HAP-1 (cell line): ENCODE measurements at regions not wholly inside any gene's neighbourhood (a gene's known extent, or its start where the extent isn't known, plus 50 kb on each side); places are given as distances from the start of the nearest gene placed in this dataset.
"Not testable (repeated sequence)": the region's sequence is repeated elsewhere in the genome, so short reads cannot be mapped to it uniquely, and the experiment has no call there.

Experiments
- DNase-seq, 2 experiments: peaks; one replicate each; pipeline ENCODE4 v3.0.0-alpha.2; 2016 to 2020; ENCODE audit warnings: low spot score in 2 of 2
- H3K27me3 ChIP-seq: fragments of 250-450 bp; sonication (Bioruptor Pico); 2 replicates; pipeline ENCODE4 v1.5.1; 2020; ENCODE audit warnings: low read depth, mild to moderate bottlenecking, moderate library complexity
- H3K36me3 ChIP-seq: fragments of 250-450 bp; sonication (Bioruptor Pico); replicated peaks from 2 replicates; pipeline ENCODE4 v1.5.1; 2020; ENCODE audit warnings: mild to moderate bottlenecking
- H3K4me1 ChIP-seq: fragments of 250-450 bp; sonication (Bioruptor Pico); 2 replicates; pipeline ENCODE4 v1.5.1; 2020; ENCODE audit warnings: mild to moderate bottlenecking
- H3K4me3 ChIP-seq: fragments of 250-450 bp; sonication (Bioruptor Pico); 2 replicates; pipeline ENCODE4 v1.5.1; 2020; ENCODE audit warnings: mild to moderate bottlenecking, moderate library complexity
- H3K9me3 ChIP-seq: fragments of 250-450 bp; sonication (Bioruptor Pico); 2 replicates; pipeline ENCODE4 v1.5.1; 2020; ENCODE audit warnings: mild to moderate bottlenecking, moderate library complexity
- in situ Hi-C: fragments of 300-500 bp; cut with MboI; formaldehyde crosslinking; loops from 3 replicates; pipeline ENCODE4 v1.14.3; 2020; ENCODE audit warnings: low sequenced_read_pairs, inconsistent platforms, mixed read lengths

- Histone ChIP-seq H3K27me3 (no peaks in the 10 kb centered on the region), H3K9me3 (no peaks in the 10 kb centered on the region), H3K4me1 (no peaks in the 10 kb centered on the region), H3K4me3 (no peak overlapping the region), H3K36me3 (no peaks in the 10 kb centered on the region)
- no peak for DNase-seq
- in situ Hi-C loops, result no loop called here
These were observed 138.6 kb downstream of the ARL4A start for GRCh38 chr7:12826079-12826478.

GRCh38 chr7:12827219-12827821 lies 139.9 kb downstream of the ARL4A start:
- DNase-seq, result no peak
- no peaks in the 10 kb centered on the region for H3K4me1 ChIP-seq
- no peaks in the 10 kb centered on the region for H3K27me3 ChIP-seq
- in situ Hi-C loops, result no loop called here
- H3K9me3 ChIP-seq, result no peaks in the 10 kb centered on the region
- H3K36me3 ChIP-seq, result no peaks in the 10 kb centered on the region
- no peak overlapping the region for H3K4me3 ChIP-seq

GRCh38 chr7:12827920-12828319 lies 140.5 kb downstream of the ARL4A start:
- no peaks in the 10 kb centered on the region for H3K9me3 ChIP-seq
- no peak overlapping the region for H3K4me3 ChIP-seq
- no peaks in the 10 kb centered on the region for H3K27me3 ChIP-seq
- DNase-seq, result no peak
- no peaks in the 10 kb centered on the region for H3K4me1 ChIP-seq
- no peaks in the 10 kb centered on the region for H3K36me3 ChIP-seq
- in situ Hi-C loops, result no loop called here

- H3K36me3 ChIP-seq, result no peaks in the 10 kb centered on the region
- DNase-seq, result no peak
- in situ Hi-C loops, result no loop called here
- H3K4me1 ChIP-seq, result no peaks in the 10 kb centered on the region
- H3K4me3 ChIP-seq, result no peak overlapping the region
- H3K9me3 ChIP-seq, result peaks cover 7% of the 10 kb centered on the region; the same call in 1 of the 2 replicates
- H3K27me3 ChIP-seq, result no peaks in the 10 kb centered on the region
These were observed 143.6 kb downstream of the ARL4A start for GRCh38 chr7:12831024-12831423.

GRCh38 chr7:12833829-12834228 lies 146.4 kb downstream of the ARL4A start:
- no peak for DNase-seq
- Histone ChIP-seq H3K27me3 (no peaks in the 10 kb centered on the region), H3K36me3 (no peaks in the 10 kb centered on the region), H3K4me3 (no peak overlapping the region), H3K9me3 (peaks cover 7% of the 10 kb centered on the region; the same call in 1 of the 2 replicates), H3K4me1 (no peaks in the 10 kb centered on the region)
- in situ Hi-C loops, result no loop called here

- H3K4me3 ChIP-seq, result no peak overlapping the region
- no peak for DNase-seq
- H3K27me3 ChIP-seq, result no peaks in the 10 kb centered on the region
- no peaks in the 10 kb centered on the region for H3K36me3 ChIP-seq
- in situ Hi-C loops, result no loop called here
- no peaks in the 10 kb centered on the region for H3K4me1 ChIP-seq
- peaks cover 7% of the 10 kb centered on the region; the same call in 1 of the 2 replicates for H3K9me3 ChIP-seq
These were observed 147.3 kb downstream of the ARL4A start for GRCh38 chr7:12834782-12835181.

GRCh38 chr7:12839508-12840153 lies 152.2 kb downstream of the ARL4A start:
- H3K4me3 ChIP-seq, result no peak overlapping the region
- in situ Hi-C loops, result no loop called here

GRCh38 chr7:12844732-12845131 lies 157.3 kb downstream of the ARL4A start:
- H3K4me1 ChIP-seq, H3K9me3 ChIP-seq, H3K27me3 ChIP-seq, H3K36me3 ChIP-seq, in situ Hi-C loops, DNase-seq, H3K4me3 ChIP-seq: not testable (repeated sequence)

More at GRCh38 chr7:12839508-12840153, 152.2 kb downstream of the ARL4A start:
- H3K9me3 ChIP-seq, result peaks cover 4% of the 10 kb centered on the region; the same call in 1 of the 2 replicates
- no peaks in the 10 kb centered on the region for H3K36me3 ChIP-seq
- H3K4me1 ChIP-seq, result no peaks in the 10 kb centered on the region
- no peak for DNase-seq
- no peaks in the 10 kb centered on the region for H3K27me3 ChIP-seq

GRCh38 chr7:12847001-12847400 lies 159.6 kb downstream of the ARL4A start:
- Histone ChIP-seq H3K4me3 (no peak overlapping the region), H3K4me1 (no peaks in the 10 kb centered on the region), H3K9me3 (0 out of 2 replicates have a peak, but pooled peaks cover 4% of the 10 kb centered on the region), H3K27me3 (no peaks in the 10 kb centered on the region), H3K36me3 (no peaks in the 10 kb centered on the region)
- no peak for DNase-seq
- in situ Hi-C loops, result no loop called here

- H3K4me1 ChIP-seq, result no peaks in the 10 kb centered on the region
- H3K36me3 ChIP-seq, result no peaks in the 10 kb centered on the region
- H3K9me3 ChIP-seq, result 0 out of 2 replicates have a peak, but pooled peaks cover 4% of the 10 kb centered on the region
- no peaks in the 10 kb centered on the region for H3K27me3 ChIP-seq
- in situ Hi-C loops, result no loop called here
- DNase-seq, result no peak
- H3K4me3 ChIP-seq, result no peak overlapping the region
These were observed 163.7 kb downstream of the ARL4A start for GRCh38 chr7:12851142-12851541.

- Histone ChIP-seq H3K4me1 (no peaks in the 10 kb centered on the region), H3K27me3 (no peaks in the 10 kb centered on the region), H3K9me3 (0 out of 2 replicates have a peak, but pooled peaks cover 2% of the 10 kb centered on the region), H3K36me3 (no peaks in the 10 kb centered on the region), H3K4me3 (no peak overlapping the region)
- in situ Hi-C loops, result no loop called here
- DNase-seq, result no peak
These were observed 164.4 kb downstream of the ARL4A start for GRCh38 chr7:12851841-12852240.

- no peaks in the 10 kb centered on the region for H3K36me3 ChIP-seq
- no peaks in the 10 kb centered on the region for H3K27me3 ChIP-seq
- in situ Hi-C loops, result no loop called here
- no peaks in the 10 kb centered on the region for H3K4me1 ChIP-seq
- no peak for DNase-seq
- no peak overlapping the region for H3K4me3 ChIP-seq
- no peaks in the 10 kb centered on the region for H3K9me3 ChIP-seq
These were observed 167.6 kb downstream of the ARL4A start for GRCh38 chr7:12855036-12855435.

- no peaks in the 10 kb centered on the region; the same call in none of the 2 replicates for H3K4me1 ChIP-seq
- H3K27me3 ChIP-seq, result no peaks in the 10 kb centered on the region
- no peaks in the 10 kb centered on the region for H3K9me3 ChIP-seq
- no peak for DNase-seq
- H3K4me3 ChIP-seq, result no peak overlapping the region
- in situ Hi-C loops, result no loop called here
- no peaks in the 10 kb centered on the region for H3K36me3 ChIP-seq
These were observed 172.3 kb downstream of the ARL4A start for GRCh38 chr7:12859761-12860160.

GRCh38 chr7:12861070-12861469 lies 173.6 kb downstream of the ARL4A start:
- DNase-seq, result no peak
- in situ Hi-C loops, result no loop called here
- Histone ChIP-seq H3K4me1 (peaks cover 11% of the 10 kb centered on the region), H3K27me3 (no peaks in the 10 kb centered on the region), H3K36me3 (no peaks in the 10 kb centered on the region), H3K9me3 (no peaks in the 10 kb centered on the region), H3K4me3 (no peak overlapping the region)
